ENCODE measurements at regions not wholly inside any gene's neighbourhood (a gene's known extent, or its start where the extent isn't known, plus 50 kb on each side); places are given as distances from the start of the nearest gene placed in this dataset.

DNA sequence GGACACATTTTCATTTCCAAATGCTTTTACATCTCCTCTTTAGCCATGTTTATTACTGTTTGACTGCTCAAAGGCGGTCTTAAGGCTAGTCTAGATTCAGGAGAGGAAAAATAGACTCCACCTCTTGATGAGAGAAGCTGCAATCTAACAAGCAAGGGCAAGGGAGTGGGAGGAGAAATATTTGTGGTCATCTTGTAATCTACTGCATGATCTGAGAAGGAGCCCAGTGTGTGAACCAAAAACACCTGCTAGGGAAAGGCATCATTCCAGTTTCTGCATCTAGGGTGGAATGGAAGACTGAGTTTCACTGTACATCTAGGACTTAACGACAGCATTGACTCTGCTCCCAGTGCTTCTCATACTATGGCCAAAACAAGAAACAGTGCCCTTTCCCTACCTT lies 232.2 kb upstream of the HS3ST3A1 start:
- Histone ChIP-seq H3K27me3 (ENCODE audit: control insufficient read depth in 2 of 2, insufficient read depth in 2 of 2, low read length in 2 of 2) (no peaks in the 10 kb centered on the region), H4K20me1 (replicated peaks; ENCODE audit: control insufficient read depth, extremely low read depth, insufficient read depth, low read length) (no peaks in the 10 kb centered on the region), H3K9ac (replicated peaks; ENCODE audit: extremely low read depth, insufficient read depth, low read length) (no peak overlapping the region), H3K4me2 (ENCODE audit: insufficient read depth, low read length) (no peak overlapping the region), H3K36me3 (ENCODE audit: control insufficient read depth in 2 of 2, extremely low read depth in 1 of 2, insufficient read depth in 2 of 2, low read length in 2 of 2) (no peaks in the 10 kb centered on the region), H3K27ac (ENCODE audit: insufficient read depth, low read depth, low read length) (no peak overlapping the region), H3K79me2 (ENCODE audit: control insufficient read depth, insufficient read depth, low read length) (no peaks in the 10 kb centered on the region), H2AFZ (ENCODE audit: low read depth, low read length) (no peak overlapping the region), H3K9me1 (replicated peaks; ENCODE audit: control insufficient read depth, extremely low read depth, insufficient read depth, low read length) (no peaks in the 10 kb centered on the region), H3K9me3 (replicated peaks; ENCODE audit: control insufficient read depth, insufficient read depth, low read length) (peaks cover 3% of the 10 kb centered on the region), H3K4me3 (replicated peaks in 1 of 3; ENCODE audit: insufficient read depth in 1 of 3, low read depth in 1 of 3, low read length in 3 of 3) (no peak overlapping the region), H3K4me1 (ENCODE audit: control insufficient read depth, extremely low read depth, insufficient read depth, low read length) (no peaks in the 10 kb centered on the region)
- FAIRE-seq = no peak
- dilution Hi-C loops (cut with MboI; ENCODE audit: extremely low pct_ligation_motif_present, low sequenced_read_pairs) (no loop called here), intact Hi-C loops (cut with micrococcal nuclease) (no loop called here)
- POLR2A ChIA-PET = no interaction called here
- BruUV-seq (replicated peaks) = no TSS peak
- TF ChIP-seq JUN (IDR thresholded peaks at IDR 0.05; ENCODE audit: borderline replicate concordance, insufficient read depth, insufficient read length, low read depth) = no peak
- TF ChIP-seq GATA2 (IDR thresholded peaks at IDR 0.05; ENCODE audit: insufficient read depth, insufficient read length, low read depth, low read length) = no peak
- TF ChIP-seq, protein P1, sequence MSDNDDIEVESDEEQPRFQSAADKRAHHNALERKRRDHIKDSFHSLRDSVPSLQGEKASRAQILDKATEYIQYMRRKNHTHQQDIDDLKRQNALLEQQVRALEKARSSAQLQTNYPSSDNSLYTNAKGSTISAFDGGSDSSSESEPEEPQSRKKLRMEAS (IDR thresholded peaks at IDR 0.05; ENCODE audit: insufficient read depth, insufficient read length) = no peak
- TF ChIP-seq MYC (IDR thresholded peaks at IDR 0.05; ENCODE audit: low read depth, low read length) = no peak
- no peak for TF ChIP-seq FOS (IDR thresholded peaks at IDR 0.05; ENCODE audit: borderline replicate concordance, insufficient read depth, low read length)
- TF ChIP-seq, protein P2, sequence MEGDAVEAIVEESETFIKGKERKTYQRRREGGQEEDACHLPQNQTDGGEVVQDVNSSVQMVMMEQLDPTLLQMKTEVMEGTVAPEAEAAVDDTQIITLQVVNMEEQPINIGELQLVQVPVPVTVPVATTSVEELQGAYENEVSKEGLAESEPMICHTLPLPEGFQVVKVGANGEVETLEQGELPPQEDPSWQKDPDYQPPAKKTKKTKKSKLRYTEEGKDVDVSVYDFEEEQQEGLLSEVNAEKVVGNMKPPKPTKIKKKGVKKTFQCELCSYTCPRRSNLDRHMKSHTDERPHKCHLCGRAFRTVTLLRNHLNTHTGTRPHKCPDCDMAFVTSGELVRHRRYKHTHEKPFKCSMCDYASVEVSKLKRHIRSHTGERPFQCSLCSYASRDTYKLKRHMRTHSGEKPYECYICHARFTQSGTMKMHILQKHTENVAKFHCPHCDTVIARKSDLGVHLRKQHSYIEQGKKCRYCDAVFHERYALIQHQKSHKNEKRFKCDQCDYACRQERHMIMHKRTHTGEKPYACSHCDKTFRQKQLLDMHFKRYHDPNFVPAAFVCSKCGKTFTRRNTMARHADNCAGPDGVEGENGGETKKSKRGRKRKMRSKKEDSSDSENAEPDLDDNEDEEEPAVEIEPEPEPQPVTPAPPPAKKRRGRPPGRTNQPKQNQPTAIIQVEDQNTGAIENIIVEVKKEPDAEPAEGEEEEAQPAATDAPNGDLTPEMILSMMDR (IDR thresholded peaks at IDR 0.05; ENCODE audit: extremely low read depth in 1 of 2, insufficient read depth in 1 of 2, low read depth in 1 of 2, low read length in 2 of 2) = no peak
- TF ChIP-seq POLR2AphosphoS5 (IDR thresholded peaks at IDR 0.05; ENCODE audit: insufficient read depth, low read depth, low read length) = no peak
- no peak for TF ChIP-seq EZH2 (IDR thresholded peaks at IDR 0.05; ENCODE audit: borderline replicate concordance, low read depth, low read length, severe bottlenecking)
- no peak for TF ChIP-seq POLR2A (IDR thresholded peaks at IDR 0.05; ENCODE audit: low read depth, low read length)
- CTCF ChIA-PET = no interaction called here
- no peak for DNase-seq (ENCODE audit: low read depth, low spot score)

Data from endothelial cell of umbilical vein (primary cell).